ENCODE measurements at regions not wholly inside any gene's neighbourhood (a gene's known extent, or its start where the extent isn't known, plus 50 kb on each side); places are given as distances from the start of the nearest gene placed in this dataset.

GRCh38 chr5:82817897-82818676 lies 259.1 kb downstream of the TMEM167A start:
- no peak overlapping the region for H3K27ac Mint-ChIP-seq (ENCODE audit: unreplicated experiment)
- FAIRE-seq: no peak

GRCh38 chr5:82816926-82817325 lies 260.3 kb downstream of the TMEM167A start:
- no peaks in the 10 kb centered on the region for H3K9me3 Mint-ChIP-seq (ENCODE audit: unreplicated experiment)
- H3K27me3 ChIP-seq (ENCODE audit: insufficient read depth, low read length): no peaks in the 10 kb centered on the region
- no peak for TF ChIP-seq EZH2 (IDR thresholded peaks at IDR 0.05; ENCODE audit: insufficient read depth, low read length)
- TF ChIP-seq CTCF (IDR thresholded peaks at IDR 0.05; ENCODE audit: insufficient read depth, low read depth, low read length): no peak
- no peak overlapping the region for H3K4me3 ChIP-seq (ENCODE audit: insufficient read depth, low read depth, low read length)
- no peaks in the 10 kb centered on the region for H3K36me3 Mint-ChIP-seq (ENCODE audit: low read depth, unreplicated experiment)
- no peaks in the 10 kb centered on the region for H3K27me3 Mint-ChIP-seq (ENCODE audit: low read depth, unreplicated experiment)
- no peaks in the 10 kb centered on the region for H3K36me3 ChIP-seq (ENCODE audit: insufficient read depth, low read length)
- no peak overlapping the region for H2AFZ ChIP-seq (ENCODE audit: low read depth, low read length)
- H3K79me2 ChIP-seq (ENCODE audit: insufficient read depth, low read length): no peaks in the 10 kb centered on the region
- no peaks in the 10 kb centered on the region for H3K4me1 ChIP-seq (ENCODE audit: insufficient read depth, low read length)
- no peaks in the 10 kb centered on the region for H4K20me1 ChIP-seq (ENCODE audit: insufficient read depth, low read length)
- DNase-seq (ENCODE audit: low read depth) (no peak), FAIRE-seq (no peak)
- H3K4me3 Mint-ChIP-seq (ENCODE audit: unreplicated experiment): no peak overlapping the region
- H3K9ac ChIP-seq (ENCODE audit: low read length): no peak overlapping the region
- H3K9me3 ChIP-seq (ENCODE audit: insufficient read depth, low read depth, low read length): no peaks in the 10 kb centered on the region
- H3K27ac ChIP-seq (ENCODE audit: low read depth, low read length): no peak overlapping the region
- H3K4me1 Mint-ChIP-seq (ENCODE audit: low read depth, unreplicated experiment): peaks cover 7% of the 10 kb centered on the region
- no peak overlapping the region for H3K4me2 ChIP-seq (ENCODE audit: low read length)
- H3K27ac Mint-ChIP-seq (ENCODE audit: unreplicated experiment): no peak overlapping the region

More at GRCh38 chr5:82817897-82818676, 259.1 kb downstream of the TMEM167A start:
- H3K9me3 ChIP-seq (ENCODE audit: insufficient read depth, low read depth, low read length): no peaks in the 10 kb centered on the region
- no peak overlapping the region for H2AFZ ChIP-seq (ENCODE audit: low read depth, low read length)
- H3K4me1 ChIP-seq (ENCODE audit: insufficient read depth, low read length): no peaks in the 10 kb centered on the region
- Mint-ChIP-seq H3K4me1 (ENCODE audit: low read depth, unreplicated experiment) (peaks cover 5% of the 10 kb centered on the region), H3K36me3 (ENCODE audit: low read depth, unreplicated experiment) (no peaks in the 10 kb centered on the region), H3K9me3 (ENCODE audit: unreplicated experiment) (no peaks in the 10 kb centered on the region), H3K4me3 (ENCODE audit: unreplicated experiment) (no peak overlapping the region), H3K27me3 (ENCODE audit: low read depth, unreplicated experiment) (no peaks in the 10 kb centered on the region)
- no peaks in the 10 kb centered on the region for H3K27me3 ChIP-seq (ENCODE audit: insufficient read depth, low read length)
- TF ChIP-seq EZH2 (IDR thresholded peaks at IDR 0.05; ENCODE audit: insufficient read depth, low read length): no peak
- TF ChIP-seq CTCF (IDR thresholded peaks at IDR 0.05; ENCODE audit: insufficient read depth, low read depth, low read length): no peak
- no peak overlapping the region for H3K4me3 ChIP-seq (ENCODE audit: insufficient read depth, low read depth, low read length)
- H3K27ac ChIP-seq (ENCODE audit: low read depth, low read length): no peak overlapping the region
- no peaks in the 10 kb centered on the region for H3K79me2 ChIP-seq (ENCODE audit: insufficient read depth, low read length)
- DNase-seq (ENCODE audit: low read depth): no peak
- no peaks in the 10 kb centered on the region for H4K20me1 ChIP-seq (ENCODE audit: insufficient read depth, low read length)
- H3K9ac ChIP-seq (ENCODE audit: low read length): no peak overlapping the region
- H3K36me3 ChIP-seq (ENCODE audit: insufficient read depth, low read length): no peaks in the 10 kb centered on the region
- no peak overlapping the region for H3K4me2 ChIP-seq (ENCODE audit: low read length)

- no peaks in the 10 kb centered on the region for H3K36me3 ChIP-seq (ENCODE audit: insufficient read depth, low read length)
- H3K9ac ChIP-seq (ENCODE audit: low read length): no peak overlapping the region
- H3K4me2 ChIP-seq (ENCODE audit: low read length): no peak overlapping the region
- no peak overlapping the region for H3K4me3 Mint-ChIP-seq (ENCODE audit: unreplicated experiment)
- FAIRE-seq: no peak
- DNase-seq (ENCODE audit: low read depth): peak; percentile 55
- no peak overlapping the region for H3K27ac Mint-ChIP-seq (ENCODE audit: unreplicated experiment)
- TF ChIP-seq EZH2 (IDR thresholded peaks at IDR 0.05; ENCODE audit: insufficient read depth, low read length): no peak
- TF ChIP-seq CTCF (IDR thresholded peaks at IDR 0.05; ENCODE audit: insufficient read depth, low read depth, low read length): no peak
- no peak overlapping the region for H3K27ac ChIP-seq (ENCODE audit: low read depth, low read length)
- H3K79me2 ChIP-seq (ENCODE audit: insufficient read depth, low read length): no peaks in the 10 kb centered on the region
- H3K36me3 Mint-ChIP-seq (ENCODE audit: low read depth, unreplicated experiment): no peaks in the 10 kb centered on the region
- H3K4me1 Mint-ChIP-seq (ENCODE audit: low read depth, unreplicated experiment): peaks cover 8% of the 10 kb centered on the region
- no peak overlapping the region for H3K4me3 ChIP-seq (ENCODE audit: insufficient read depth, low read depth, low read length)
- no peaks in the 10 kb centered on the region for H4K20me1 ChIP-seq (ENCODE audit: insufficient read depth, low read length)
- no peaks in the 10 kb centered on the region for H3K4me1 ChIP-seq (ENCODE audit: insufficient read depth, low read length)
- no peaks in the 10 kb centered on the region for H3K9me3 Mint-ChIP-seq (ENCODE audit: unreplicated experiment)
- H3K27me3 ChIP-seq (ENCODE audit: insufficient read depth, low read length): no peaks in the 10 kb centered on the region
- no peaks in the 10 kb centered on the region for H3K27me3 Mint-ChIP-seq (ENCODE audit: low read depth, unreplicated experiment)
- H3K9me3 ChIP-seq (ENCODE audit: insufficient read depth, low read depth, low read length): no peaks in the 10 kb centered on the region
- no peak overlapping the region for H2AFZ ChIP-seq (ENCODE audit: low read depth, low read length)
Observed at GRCh38 chr5:82815871-82816270, 261.3 kb downstream of the TMEM167A start.
